Keratinocyte (primary cell): ENCODE measurements at regions not wholly inside any gene's neighbourhood (a gene's known extent, or its start where the extent isn't known, plus 50 kb on each side); places are given as distances from the start of the nearest gene placed in this dataset.

Experiments used
- CTCF ChIP-seq, 3 experiments: IDR thresholded peaks in 1 of 3; conservative IDR thresholded peaks in 1 of 3; optimal IDR thresholded peaks in 1 of 3; 2 replicates in 2 of 3; 3 replicates in 1 of 3; pipeline versions ENCODE3 to v1.5.1; 2011; ENCODE audit warnings: low read length in 3 of 3, mild to moderate bottlenecking in 3 of 3, moderate library complexity in 2 of 3, control low read depth in 1 of 3, inconsistent platforms in 1 of 3; ENCODE audit not compliant: insufficient read depth in 2 of 3; ENCODE audit errors: extremely low read depth in 1 of 3
- EZH2 ChIP-seq: IDR thresholded peaks from one replicate; pipeline ENCODE4 v1.6.1; 2012; ENCODE audit warnings: inconsistent platforms, mild to moderate bottlenecking, low read length, moderate library complexity

GRCh38 chr6:112796712-112797111, 449.6 kb downstream of the RFPL4B start:
- TF ChIP-seq EZH2 (no peak), CTCF (optimal IDR thresholded peaks at IDR 0.05 in 1 of 3, IDR thresholded peaks at IDR 0.05 in 1 of 3, conservative IDR thresholded peaks at IDR 0.05 in 1 of 3; ENCODE audit: extremely low read depth in 1 of 3, insufficient read depth in 2 of 3, low read length in 3 of 3) (no peak)
